UCSD-AML1 (cell line): ENCODE measurements at regions not wholly inside any gene's neighbourhood (a gene's known extent, or its start where the extent isn't known, plus 50 kb on each side); places are given as distances from the start of the nearest gene placed in this dataset.

Experiments
- DNase-seq: peaks from one replicate; lab custom pipeline; 2025; ENCODE audit not compliant: unreplicated experiment; lab: John Stamatoyannopoulos, UW

- no peak for DNase-seq
These were observed 214.1 kb downstream of the REEP3 start for GRCh38 chr10:63735305-63735704.

- DNase-seq: no peak
These were observed 217.2 kb downstream of the REEP3 start for GRCh38 chr10:63738410-63738809.

- DNase-seq: no peak
These were observed 223.1 kb downstream of the REEP3 start for GRCh38 chr10:63744060-63744941.

- DNase-seq: no peak
These were observed 228.7 kb downstream of the REEP3 start for GRCh38 chr10:63749915-63750314.

- no peak for DNase-seq
These were observed 230.6 kb downstream of the REEP3 start for GRCh38 chr10:63751836-63752235.

GRCh38 chr10:63752318-63752717, 231.1 kb downstream of the REEP3 start:
- DNase-seq: no peak

GRCh38 chr10:63753808-63754207, 232.6 kb downstream of the REEP3 start:
- no peak for DNase-seq

- DNase-seq: no peak
These were observed 234.2 kb downstream of the REEP3 start for GRCh38 chr10:63755441-63755840.

- no peak for DNase-seq
These were observed 235.9 kb downstream of the REEP3 start for GRCh38 chr10:63757067-63757466.

GRCh38 chr10:63758080-63758479, 236.9 kb downstream of the REEP3 start:
- no peak for DNase-seq

- no peak for DNase-seq
These were observed 238.1 kb downstream of the REEP3 start for GRCh38 chr10:63759335-63759734.

GRCh38 chr10:63760034-63760707, 239.0 kb downstream of the REEP3 start:
- DNase-seq: no peak

- DNase-seq: no peak
These were observed 239.5 kb downstream of the REEP3 start for GRCh38 chr10:63760708-63761047.

- no peak for DNase-seq
These were observed 240.0 kb downstream of the REEP3 start for GRCh38 chr10:63761243-63761642.

GRCh38 chr10:63763744-63764143, 242.5 kb downstream of the REEP3 start:
- no peak for DNase-seq

- DNase-seq: no peak
These were observed 243.9 kb downstream of the REEP3 start for GRCh38 chr10:63765126-63765525.

GRCh38 chr10:63766745-63767137, 245.5 kb downstream of the REEP3 start:
- no peak for DNase-seq

GRCh38 chr10:63767138-63767801, 246.1 kb downstream of the REEP3 start:
- DNase-seq: no peak

- no peak for DNase-seq
These were observed 248.2 kb downstream of the REEP3 start for GRCh38 chr10:63769367-63769766.

- no peak for DNase-seq
These were observed 249.3 kb downstream of the REEP3 start for GRCh38 chr10:63770523-63770922.

GRCh38 chr10:63772491-63772890, 251.3 kb downstream of the REEP3 start:
- DNase-seq: no peak

- no peak for DNase-seq
These were observed 251.9 kb downstream of the REEP3 start for GRCh38 chr10:63773106-63773505.
